PFSK-1 (cell line): ENCODE measurements at regions not wholly inside any gene's neighbourhood (a gene's known extent, or its start where the extent isn't known, plus 50 kb on each side); places are given as distances from the start of the nearest gene placed in this dataset.

Source experiments
- FOXP2 ChIP-seq: optimal IDR thresholded peaks from 2 replicates; pipeline ENCODE3; 2011; ENCODE audit warnings: borderline replicate concordance, control low read depth, inconsistent platforms; ENCODE audit not compliant: insufficient read depth; ENCODE audit errors: extremely low read length, extremely low read depth
- POLR2AphosphoS5 ChIP-seq: IDR thresholded peaks from 2 replicates; pipeline ENCODE4 v1.6.1; 2012; ENCODE audit warnings: low read depth, mild to moderate bottlenecking, control low read depth, low read length, moderate library complexity
- REST ChIP-seq, 2 experiments: IDR thresholded peaks; 2 replicates each; pipeline versions ENCODE4 v1.6.1 to v1.8.0; 2011 to 2012; ENCODE audit warnings: low read depth in 2 of 2, low read length in 2 of 2, control low read depth in 1 of 2, inconsistent platforms in 1 of 2, mild to moderate bottlenecking in 1 of 2, moderate library complexity in 1 of 2; ENCODE audit not compliant: insufficient read depth in 1 of 2
- SIN3A ChIP-seq: IDR thresholded peaks from 2 replicates; pipeline ENCODE4 v1.6.1; 2012; ENCODE audit warnings: mild to moderate bottlenecking, low read length, moderate library complexity, borderline replicate concordance; ENCODE audit not compliant: insufficient read depth
- TAF1 ChIP-seq: IDR thresholded peaks from 2 replicates; pipeline ENCODE4 v1.6.1; 2012; ENCODE audit warnings: low read length, control low read depth, borderline replicate concordance; ENCODE audit not compliant: insufficient read depth

- no peak for TF ChIP-seq SIN3A
- TF ChIP-seq REST (IDR thresholded peaks at IDR 0.05; ENCODE audit: insufficient read depth in 1 of 2, low read depth in 2 of 2, low read length in 2 of 2): no peak
- TF ChIP-seq FOXP2: no peak
- TF ChIP-seq TAF1: no peak
- no peak for TF ChIP-seq POLR2AphosphoS5
Measured at GRCh38 chr6:134551245-134551960, 233.5 kb upstream of the SGK1 start.

- TF ChIP-seq POLR2AphosphoS5 (no peak), TAF1 (no peak), SIN3A (no peak), REST (IDR thresholded peaks at IDR 0.05; ENCODE audit: insufficient read depth in 1 of 2, low read depth in 2 of 2, low read length in 2 of 2) (no peak), FOXP2 (no peak)
Measured at GRCh38 chr6:134550604-134551003, 232.7 kb upstream of the SGK1 start.

- TF ChIP-seq POLR2AphosphoS5 (no peak), TAF1 (no peak), FOXP2 (no peak), REST (IDR thresholded peaks at IDR 0.05; ENCODE audit: insufficient read depth in 1 of 2, low read depth in 2 of 2, low read length in 2 of 2) (no peak), SIN3A (no peak)
Measured at GRCh38 chr6:134549854-134550253, 231.9 kb upstream of the SGK1 start.

- TF ChIP-seq FOXP2: no peak
- no peak for TF ChIP-seq REST (IDR thresholded peaks at IDR 0.05; ENCODE audit: insufficient read depth in 1 of 2, low read depth in 2 of 2, low read length in 2 of 2)
- no peak for TF ChIP-seq POLR2AphosphoS5
- no peak for TF ChIP-seq TAF1
Measured at GRCh38 chr6:134546962-134547645, 229.2 kb upstream of the SGK1 start.

GRCh38 chr6:134544737-134545136 is 226.8 kb upstream of the SGK1 start:
- TF ChIP-seq FOXP2: no peak
- TF ChIP-seq REST (IDR thresholded peaks at IDR 0.05; ENCODE audit: insufficient read depth in 1 of 2, low read depth in 2 of 2, low read length in 2 of 2): no peak
- no peak for TF ChIP-seq SIN3A
- TF ChIP-seq TAF1: no peak
- TF ChIP-seq POLR2AphosphoS5: no peak
